Caco-2 (cell line): ENCODE measurements at regions not wholly inside any gene's neighbourhood (a gene's known extent, or its start where the extent isn't known, plus 50 kb on each side); places are given as distances from the start of the nearest gene placed in this dataset.

Experiments used
- BruUV-seq: library from RNA; stranded (reverse); fragments of 400-500 nt; replicated peaks from 2 replicates; lab custom pipeline; 2021; lab: Mats Ljungman, UMichigan
- CTCF ChIA-PET: fragments of 300-600 bp; sonication (Branson Sonifier 250); formaldehyde crosslinking; loops from one replicate; lab custom pipeline; 2022; ENCODE audit warnings: antibody characterized with exemption; lab: Charles Lee
- POLR2A ChIA-PET: fragments of 300-600 bp; sonication (Branson Sonifier 250); formaldehyde crosslinking; loops from one replicate; lab custom pipeline; 2022; ENCODE audit warnings: antibody characterized with exemption; lab: Charles Lee
- DNase-seq, 2 experiments: peaks; one replicate each; pipeline versions ENCODE4 v3.0.0 to v3.0.0-alpha.2; 2020 to 2022
- H3K27me3 ChIP-seq: replicated peaks from 2 replicates; pipeline ENCODE4 v1.6.0; 2011; ENCODE audit warnings: low read length; ENCODE audit not compliant: control insufficient read depth, insufficient read depth
- H3K36me3 ChIP-seq: 2 replicates; pipeline ENCODE4 v1.5.1; 2011; ENCODE audit warnings: low read length; ENCODE audit not compliant: control insufficient read depth, insufficient read depth
- H3K4me1 ChIP-seq: fragments of 250-450 bp; sonication (Bioruptor Pico); 2 replicates; pipeline ENCODE4 v1.5.1; 2020; ENCODE audit warnings: mild to moderate bottlenecking
- H3K4me3 ChIP-seq: 2 replicates; pipeline ENCODE4 v1.5.1; 2011; ENCODE audit warnings: low read depth, mild to moderate bottlenecking, control low read depth, low read length
- H3K9me3 ChIP-seq: fragments of 250-450 bp; sonication (Bioruptor Pico); 2 replicates; pipeline ENCODE4 v1.5.1; 2020; ENCODE audit warnings: mild to moderate bottlenecking, moderate library complexity
- H3K27ac Mint-ChIP-seq: one replicate; pipeline ENCODE4 v1.8.0; 2022; ENCODE audit warnings: mixed read lengths; ENCODE audit not compliant: unreplicated experiment
- H3K27me3 Mint-ChIP-seq: one replicate; pipeline ENCODE4 v1.8.0; 2022; ENCODE audit warnings: mixed read lengths; ENCODE audit not compliant: insufficient read depth, unreplicated experiment
- H3K36me3 Mint-ChIP-seq: one replicate; pipeline ENCODE4 v1.8.0; 2022; ENCODE audit warnings: mild to moderate bottlenecking, mixed read lengths; ENCODE audit not compliant: insufficient read depth, unreplicated experiment
- H3K4me1 Mint-ChIP-seq: one replicate; pipeline ENCODE4 v1.8.0; 2022; ENCODE audit warnings: low read depth, mixed read lengths; ENCODE audit not compliant: unreplicated experiment
- H3K4me3 Mint-ChIP-seq: one replicate; pipeline ENCODE4 v1.8.0; 2022; ENCODE audit warnings: mild to moderate bottlenecking, moderate library complexity, mixed read lengths; ENCODE audit not compliant: unreplicated experiment
- H3K9me3 Mint-ChIP-seq: one replicate; pipeline ENCODE4 v1.8.0; 2022; ENCODE audit warnings: mixed read lengths; ENCODE audit not compliant: unreplicated experiment
- intact Hi-C: fragments of 100-400 bp; cut with micrococcal nuclease; formaldehyde crosslinking; loops from one replicate; pipeline ENCODE4 v1.10.0; 2022; ENCODE audit not compliant: unreplicated experiment
- TF ChIP-seq, protein P1 (sequence below), 2 experiments: fragments of 200-600 bp in 1 of 2; IDR thresholded peaks; 1 replicate in 1 of 2; 2 replicates in 1 of 2; pipeline versions ENCODE4 v1.5.1 to v1.8.0; 2011 to 2022; ENCODE audit warnings: antibody characterized with exemption in 1 of 2, control low read depth in 1 of 2, inconsistent platforms in 1 of 2, low read depth in 1 of 2, low read length in 1 of 2, mild to moderate bottlenecking in 1 of 2, moderate library complexity in 1 of 2; ENCODE audit not compliant: insufficient read depth in 1 of 2, severe bottlenecking in 1 of 2, unreplicated experiment in 1 of 2

DNA sequence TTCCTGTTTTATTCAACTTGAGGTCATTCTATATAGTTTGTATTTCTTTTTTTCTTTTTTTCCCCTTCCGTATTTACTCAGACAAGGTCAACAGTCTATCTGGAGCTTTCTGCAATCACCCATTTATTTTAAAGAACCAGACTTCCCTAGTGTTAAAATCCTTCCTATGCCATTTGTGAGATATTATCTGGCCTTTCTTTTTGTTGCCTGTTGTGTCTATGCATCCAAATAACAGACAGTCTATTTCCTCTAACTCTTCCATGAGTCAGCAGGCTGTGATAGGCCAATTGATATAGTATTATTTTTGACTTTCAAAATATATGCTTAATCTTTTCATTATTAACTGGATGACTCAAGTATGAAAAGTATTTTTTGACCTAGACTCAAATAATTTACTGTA, 291.2 kb upstream of the PTPRD start:
- ChIA-PET CTCF (no interaction called here), POLR2A (no interaction called here)
- Mint-ChIP-seq H3K4me3 (no peak overlapping the region), H3K27ac (no peak overlapping the region), H3K27me3 (no peaks in the 10 kb centered on the region), H3K4me1 (no peaks in the 10 kb centered on the region), H3K9me3 (no peaks in the 10 kb centered on the region), H3K36me3 (no peaks in the 10 kb centered on the region)
- TF ChIP-seq, protein P1, sequence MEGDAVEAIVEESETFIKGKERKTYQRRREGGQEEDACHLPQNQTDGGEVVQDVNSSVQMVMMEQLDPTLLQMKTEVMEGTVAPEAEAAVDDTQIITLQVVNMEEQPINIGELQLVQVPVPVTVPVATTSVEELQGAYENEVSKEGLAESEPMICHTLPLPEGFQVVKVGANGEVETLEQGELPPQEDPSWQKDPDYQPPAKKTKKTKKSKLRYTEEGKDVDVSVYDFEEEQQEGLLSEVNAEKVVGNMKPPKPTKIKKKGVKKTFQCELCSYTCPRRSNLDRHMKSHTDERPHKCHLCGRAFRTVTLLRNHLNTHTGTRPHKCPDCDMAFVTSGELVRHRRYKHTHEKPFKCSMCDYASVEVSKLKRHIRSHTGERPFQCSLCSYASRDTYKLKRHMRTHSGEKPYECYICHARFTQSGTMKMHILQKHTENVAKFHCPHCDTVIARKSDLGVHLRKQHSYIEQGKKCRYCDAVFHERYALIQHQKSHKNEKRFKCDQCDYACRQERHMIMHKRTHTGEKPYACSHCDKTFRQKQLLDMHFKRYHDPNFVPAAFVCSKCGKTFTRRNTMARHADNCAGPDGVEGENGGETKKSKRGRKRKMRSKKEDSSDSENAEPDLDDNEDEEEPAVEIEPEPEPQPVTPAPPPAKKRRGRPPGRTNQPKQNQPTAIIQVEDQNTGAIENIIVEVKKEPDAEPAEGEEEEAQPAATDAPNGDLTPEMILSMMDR (IDR thresholded peaks at IDR 0.05; ENCODE audit: insufficient read depth in 1 of 2, low read depth in 1 of 2, low read length in 1 of 2, severe bottlenecking in 1 of 2, unreplicated experiment in 1 of 2) = no peak
- no peaks in the 10 kb centered on the region for H3K9me3 ChIP-seq
- H3K4me1 ChIP-seq = no peaks in the 10 kb centered on the region
- H3K4me3 ChIP-seq = no peak overlapping the region
- H3K27me3 ChIP-seq = no peaks in the 10 kb centered on the region
- DNase-seq = no peak
- BruUV-seq = no TSS peak
- intact Hi-C loops = no loop called here
- H3K36me3 ChIP-seq = no peaks in the 10 kb centered on the region

DNA sequence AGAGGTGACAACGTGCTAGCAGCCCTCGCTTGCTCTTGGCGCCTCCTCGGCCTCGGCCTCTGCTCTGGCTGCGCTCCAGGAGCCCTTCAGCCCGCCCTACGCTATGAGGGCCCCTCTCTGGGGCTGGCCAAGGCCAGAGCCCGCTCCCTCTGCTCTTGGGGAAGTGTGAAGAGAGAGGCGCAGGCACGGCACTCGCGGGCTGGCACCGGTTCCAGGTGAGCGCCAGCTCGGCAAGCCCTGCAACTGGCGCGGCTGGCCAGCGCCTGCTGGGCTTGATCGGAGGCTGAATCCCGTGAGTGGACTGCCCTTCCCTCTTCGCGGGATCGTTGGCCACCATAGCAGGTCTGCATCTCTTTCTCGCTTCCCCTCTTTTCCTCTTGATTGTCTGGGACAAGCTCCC, 298.0 kb upstream of the PTPRD start:
- Mint-ChIP-seq H3K36me3 (no peaks in the 10 kb centered on the region), H3K9me3 (no peaks in the 10 kb centered on the region), H3K27ac (no peak overlapping the region), H3K4me1 (no peaks in the 10 kb centered on the region), H3K4me3 (no peak overlapping the region), H3K27me3 (no peaks in the 10 kb centered on the region)
- TF ChIP-seq, protein P1 (IDR thresholded peaks at IDR 0.05; ENCODE audit: insufficient read depth in 1 of 2, low read depth in 1 of 2, low read length in 1 of 2, severe bottlenecking in 1 of 2, unreplicated experiment in 1 of 2) = no peak
- no peak for DNase-seq
- H3K9me3 ChIP-seq = no peaks in the 10 kb centered on the region
- intact Hi-C loops = no loop called here
- BruUV-seq = no TSS peak
- no peaks in the 10 kb centered on the region for H3K27me3 ChIP-seq
- no peaks in the 10 kb centered on the region for H3K4me1 ChIP-seq
- no peak overlapping the region for H3K4me3 ChIP-seq
- H3K36me3 ChIP-seq = no peaks in the 10 kb centered on the region
- ChIA-PET CTCF (no interaction called here), POLR2A (no interaction called here)

DNA sequence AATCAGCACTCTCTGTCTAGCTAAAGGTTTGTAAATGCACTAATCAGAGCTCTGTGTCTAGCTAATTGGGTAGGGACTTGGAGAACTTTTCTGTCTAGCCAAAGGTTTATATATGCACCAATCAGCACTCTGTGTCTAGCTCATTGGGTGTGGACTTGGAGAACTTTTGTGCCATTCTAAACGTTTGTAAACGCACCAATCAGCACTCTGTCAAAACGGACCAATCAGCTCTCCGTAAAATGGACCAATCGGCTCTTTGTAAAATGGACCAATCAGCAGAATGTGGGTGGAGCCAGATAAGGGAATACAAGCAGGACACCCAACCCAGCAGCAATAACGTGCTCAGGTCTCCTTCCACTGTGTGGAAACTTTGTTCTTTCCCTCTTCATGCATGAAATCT, 298.6 kb upstream of the PTPRD start:
- TF ChIP-seq, protein P1 (IDR thresholded peaks at IDR 0.05; ENCODE audit: insufficient read depth in 1 of 2, low read depth in 1 of 2, low read length in 1 of 2, severe bottlenecking in 1 of 2, unreplicated experiment in 1 of 2) = no peak
- intact Hi-C loops = no loop called here
- no peaks in the 10 kb centered on the region for H3K27me3 Mint-ChIP-seq
- ChIA-PET CTCF (no interaction called here), POLR2A (no interaction called here)
- no peaks in the 10 kb centered on the region for H3K27me3 ChIP-seq
- no peak overlapping the region for H3K27ac Mint-ChIP-seq
- no peaks in the 10 kb centered on the region for H3K9me3 ChIP-seq
- H3K4me1 Mint-ChIP-seq = no peaks in the 10 kb centered on the region
- H3K36me3 ChIP-seq = no peaks in the 10 kb centered on the region
- H3K9me3 Mint-ChIP-seq = no peaks in the 10 kb centered on the region
- H3K4me3 ChIP-seq = no peak overlapping the region
- no TSS peak for BruUV-seq
- H3K36me3 Mint-ChIP-seq = no peaks in the 10 kb centered on the region
- H3K4me1 ChIP-seq = no peaks in the 10 kb centered on the region
- DNase-seq = no peak
- no peak overlapping the region for H3K4me3 Mint-ChIP-seq
